ENCODE measurements at regions not wholly inside any gene's neighbourhood (a gene's known extent, or its start where the extent isn't known, plus 50 kb on each side); places are given as distances from the start of the nearest gene placed in this dataset.

GRCh38 chr7:98562381-98562823 is 54.7 kb upstream of the NPTX2 start:
- TF ChIP-seq CTCF (IDR thresholded peaks at IDR 0.05; ENCODE audit: poor library complexity, severe bottlenecking): no peak
- no peak for TF ChIP-seq RAD21 (conservative IDR thresholded peaks at IDR 0.05)
- TF ChIP-seq TAF1 (IDR thresholded peaks at IDR 0.05; ENCODE audit: low read depth): no peak
- no peaks in the 10 kb centered on the region for H3K27me3 ChIP-seq (ENCODE audit: insufficient read depth, low read depth, low read length)

GRCh38 chr7:98559958-98560357 is 57.1 kb upstream of the NPTX2 start:
- Histone ChIP-seq H3K79me2 (replicated peaks; ENCODE audit: insufficient read depth, low read length) (no peaks in the 10 kb centered on the region), H2AFZ (ENCODE audit: low read depth, low read length) (no peak overlapping the region), H3K4me3 (ENCODE audit: low read length) (no peak overlapping the region), H3K36me3 (ENCODE audit: insufficient read depth, low read length) (no peaks in the 10 kb centered on the region), H4K20me1 (ENCODE audit: insufficient read depth) (no peaks in the 10 kb centered on the region), H3K9ac (ENCODE audit: low read length) (no peak overlapping the region), H3F3A (ENCODE audit: insufficient read depth, low read length, poor library complexity, severe bottlenecking) (no peaks in the 10 kb centered on the region), H3K27ac (ENCODE audit: low read length) (no peak overlapping the region), H3K4me2 (ENCODE audit: low read length) (no peak overlapping the region), H3K9me3 (ENCODE audit: low read length) (no peaks in the 10 kb centered on the region), H3K9me2 (ENCODE audit: insufficient read depth, low read length) (no peaks in the 10 kb centered on the region), H3K27me3 (ENCODE audit: insufficient read depth, low read depth, low read length) (no peaks in the 10 kb centered on the region)
- TF ChIP-seq REST (IDR thresholded peaks at IDR 0.05; ENCODE audit: borderline replicate concordance) (no peak), MXI1 (conservative IDR thresholded peaks at IDR 0.05; ENCODE audit: poor library complexity, severe bottlenecking) (no peak), SMC3 (conservative IDR thresholded peaks at IDR 0.05; ENCODE audit: poor library complexity) (no peak), CTCF (IDR thresholded peaks at IDR 0.05; ENCODE audit: poor library complexity, severe bottlenecking) (no peak), EZH2 (IDR thresholded peaks at IDR 0.05; ENCODE audit: borderline replicate concordance, insufficient read depth, low read length, poor library complexity, severe bottlenecking) (no peak), EP300 (conservative IDR thresholded peaks at IDR 0.05; ENCODE audit: poor library complexity, severe bottlenecking) (no peak), TAF1 (IDR thresholded peaks at IDR 0.05; ENCODE audit: low read depth) (no peak), POLR2AphosphoS5 (IDR thresholded peaks at IDR 0.05) (no peak), RAD21 (conservative IDR thresholded peaks at IDR 0.05) (no peak)

More at GRCh38 chr7:98562381-98562823, 54.7 kb upstream of the NPTX2 start:
- Histone ChIP-seq H3K4me3 (ENCODE audit: low read length) (no peak overlapping the region), H3K4me2 (ENCODE audit: low read length) (no peak overlapping the region), H3K9ac (ENCODE audit: low read length) (no peak overlapping the region), H3K36me3 (ENCODE audit: insufficient read depth, low read length) (no peaks in the 10 kb centered on the region), H2AFZ (ENCODE audit: low read depth, low read length) (no peak overlapping the region), H4K20me1 (ENCODE audit: insufficient read depth) (no peaks in the 10 kb centered on the region), H3K79me2 (replicated peaks; ENCODE audit: insufficient read depth, low read length) (no peaks in the 10 kb centered on the region), H3K9me2 (ENCODE audit: insufficient read depth, low read length) (no peaks in the 10 kb centered on the region), H3K27ac (ENCODE audit: low read length) (no peak overlapping the region), H3F3A (ENCODE audit: insufficient read depth, low read length, poor library complexity, severe bottlenecking) (no peaks in the 10 kb centered on the region), H3K9me3 (ENCODE audit: low read length) (no peaks in the 10 kb centered on the region)
